GM12891 (cell line): ENCODE measurements at regions not wholly inside any gene's neighbourhood (a gene's known extent, or its start where the extent isn't known, plus 50 kb on each side); places are given as distances from the start of the nearest gene placed in this dataset.

ENCODE experiments used
- POLR2A ChIP-seq: IDR thresholded peaks from 2 replicates; pipeline ENCODE4 v1.6.1; 2011; ENCODE audit warnings: low read depth, low read length, control low read depth
- POLR2AphosphoS5 ChIP-seq: IDR thresholded peaks from 2 replicates; pipeline ENCODE4 v1.6.1; 2011; ENCODE audit warnings: low read depth, low read length, control low read depth
- POU2F2 ChIP-seq: IDR thresholded peaks from 2 replicates; pipeline ENCODE4 v1.6.1; 2011; ENCODE audit warnings: low read depth, mild to moderate bottlenecking, control low read depth, low read length, moderate library complexity

- no peak for TF ChIP-seq POLR2AphosphoS5
- no peak for TF ChIP-seq POLR2A
- no peak for TF ChIP-seq POU2F2
These were observed 477.9 kb downstream of the RPS24 start for GRCh38 chr10:78511324-78512204.
